ENCODE measurements at regions not wholly inside any gene's neighbourhood (a gene's known extent, or its start where the extent isn't known, plus 50 kb on each side); places are given as distances from the start of the nearest gene placed in this dataset.

- no peaks in the 10 kb centered on the region for H3K9me3 ChIP-seq (ENCODE audit: insufficient read depth, low read length)
- no peak overlapping the region for H3K27ac ChIP-seq (ENCODE audit: low read depth, low read length)
- no peak overlapping the region for H3K4me3 ChIP-seq (ENCODE audit: insufficient read depth, low read length, poor library complexity, severe bottlenecking)
- H3K79me2 ChIP-seq (ENCODE audit: insufficient read depth, low read length), result no peaks in the 10 kb centered on the region
- H4K20me1 ChIP-seq (ENCODE audit: low read depth, low read length), result no peaks in the 10 kb centered on the region
- H3K36me3 ChIP-seq (ENCODE audit: low read length), result no peaks in the 10 kb centered on the region
- H3K4me2 ChIP-seq (ENCODE audit: low read depth, low read length, poor library complexity, severe bottlenecking), result no peak overlapping the region
- no peaks in the 10 kb centered on the region for H3K9me2 ChIP-seq (replicated peaks; ENCODE audit: insufficient read depth, low read length)
- no peaks in the 10 kb centered on the region for H3F3A ChIP-seq (ENCODE audit: insufficient read depth)
- no peak overlapping the region for H2AFZ ChIP-seq (ENCODE audit: low read depth, low read length, severe bottlenecking)
- no peak for TF ChIP-seq CTCF (IDR thresholded peaks at IDR 0.05; ENCODE audit: insufficient read depth, low read length, poor library complexity, severe bottlenecking)
- no peak for TF ChIP-seq EZH2phosphoT487 (conservative IDR thresholded peaks at IDR 0.05; ENCODE audit: low read length)
- H3K27me3 ChIP-seq (ENCODE audit: low read length), result no peaks in the 10 kb centered on the region
- H3K9ac ChIP-seq (ENCODE audit: low read length), result no peak overlapping the region
Observed at GRCh38 chr10:1809139-1809741, 71.9 kb upstream of the ADARB2 start.

- Histone ChIP-seq H2AFZ (ENCODE audit: low read depth, low read length, severe bottlenecking) (no peak overlapping the region), H3K27me3 (ENCODE audit: low read length) (no peaks in the 10 kb centered on the region), H3K9ac (ENCODE audit: low read length) (no peak overlapping the region), H3K9me2 (replicated peaks; ENCODE audit: insufficient read depth, low read length) (no peaks in the 10 kb centered on the region), H3K9me3 (ENCODE audit: insufficient read depth, low read length) (no peaks in the 10 kb centered on the region), H3K27ac (ENCODE audit: low read depth, low read length) (no peak overlapping the region), H3F3A (ENCODE audit: insufficient read depth) (no peaks in the 10 kb centered on the region), H3K36me3 (ENCODE audit: low read length) (no peaks in the 10 kb centered on the region), H4K20me1 (ENCODE audit: low read depth, low read length) (no peaks in the 10 kb centered on the region), H3K4me3 (ENCODE audit: insufficient read depth, low read length, poor library complexity, severe bottlenecking) (no peak overlapping the region), H3K4me2 (ENCODE audit: low read depth, low read length, poor library complexity, severe bottlenecking) (no peak overlapping the region), H3K79me2 (ENCODE audit: insufficient read depth, low read length) (no peaks in the 10 kb centered on the region)
- TF ChIP-seq CTCF (IDR thresholded peaks at IDR 0.05; ENCODE audit: insufficient read depth, low read length, poor library complexity, severe bottlenecking) (no peak), EZH2phosphoT487 (conservative IDR thresholded peaks at IDR 0.05; ENCODE audit: low read length) (no peak)
Observed at GRCh38 chr10:1807924-1808323, 70.6 kb upstream of the ADARB2 start.

GRCh38 chr10:1807196-1807595 lies 69.9 kb upstream of the ADARB2 start:
- Histone ChIP-seq H2AFZ (ENCODE audit: low read depth, low read length, severe bottlenecking) (no peak overlapping the region), H3K9me2 (replicated peaks; ENCODE audit: insufficient read depth, low read length) (no peaks in the 10 kb centered on the region), H3K27ac (ENCODE audit: low read depth, low read length) (no peak overlapping the region), H3K36me3 (ENCODE audit: low read length) (no peaks in the 10 kb centered on the region), H3K9ac (ENCODE audit: low read length) (no peak overlapping the region), H3F3A (ENCODE audit: insufficient read depth) (no peaks in the 10 kb centered on the region), H3K79me2 (ENCODE audit: insufficient read depth, low read length) (no peaks in the 10 kb centered on the region), H3K27me3 (ENCODE audit: low read length) (no peaks in the 10 kb centered on the region), H4K20me1 (ENCODE audit: low read depth, low read length) (no peaks in the 10 kb centered on the region), H3K4me3 (ENCODE audit: insufficient read depth, low read length, poor library complexity, severe bottlenecking) (no peak overlapping the region), H3K9me3 (ENCODE audit: insufficient read depth, low read length) (no peaks in the 10 kb centered on the region), H3K4me2 (ENCODE audit: low read depth, low read length, poor library complexity, severe bottlenecking) (no peak overlapping the region)
- TF ChIP-seq EZH2phosphoT487 (conservative IDR thresholded peaks at IDR 0.05; ENCODE audit: low read length) (no peak), CTCF (IDR thresholded peaks at IDR 0.05; ENCODE audit: insufficient read depth, low read length, poor library complexity, severe bottlenecking) (no peak)

All from SU-DHL-6 (cell line).